GM23338 (cell line): ENCODE measurements at regions not wholly inside any gene's neighbourhood (a gene's known extent, or its start where the extent isn't known, plus 50 kb on each side); places are given as distances from the start of the nearest gene placed in this dataset.

Source experiments
- ATAC-seq: fragments of 200-7000 bp; cut with Tn5 transposase; 3 replicates; pipeline ENCODE4 v1.9.1; 2020
- DNase-seq: peaks from one replicate; pipeline ENCODE4 v3.0.0-alpha.2; 2015; ENCODE audit warnings: low spot score
- H2AFZ ChIP-seq: fragments of 200-600 bp; sonication (generic); 2 replicates; pipeline ENCODE4 v1.8.0; 2016; ENCODE audit warnings: antibody characterized with exemption, mild to moderate bottlenecking, moderate library complexity
- H3F3A ChIP-seq: fragments of 200-600 bp; sonication (generic); replicated peaks from 2 replicates; pipeline ENCODE4 v1.8.0; 2017; ENCODE audit warnings: antibody characterized with exemption, mixed run types, low read depth
- H3K27ac ChIP-seq: fragments of 200-600 bp; sonication (generic); 2 replicates; pipeline ENCODE4 v1.6.1; 2016; ENCODE audit warnings: low read depth
- H3K27me3 ChIP-seq: fragments of 200-600 bp; sonication (generic); 2 replicates; pipeline ENCODE4 v1.8.0; 2016; ENCODE audit warnings: mild to moderate bottlenecking, mixed run types, moderate library complexity; ENCODE audit not compliant: insufficient read depth
- H3K36me3 ChIP-seq: fragments of 200-600 bp; sonication (generic); 2 replicates; pipeline ENCODE4 v1.8.0; 2016; ENCODE audit warnings: mild to moderate bottlenecking; ENCODE audit not compliant: insufficient read depth
- H3K4me1 ChIP-seq: fragments of 200-600 bp; sonication (generic); 2 replicates; pipeline ENCODE4 v1.8.0; 2016; ENCODE audit warnings: mild to moderate bottlenecking, moderate library complexity; ENCODE audit not compliant: insufficient read depth
- H3K4me2 ChIP-seq: fragments of 200-600 bp; sonication (generic); 2 replicates; pipeline ENCODE4 v1.7.1; 2017; ENCODE audit warnings: mixed run types
- H3K4me3 ChIP-seq: fragments of 200-600 bp; sonication (generic); 2 replicates; pipeline ENCODE4 v1.6.1; 2016; ENCODE audit warnings: mixed run types
- H3K79me2 ChIP-seq: fragments of 200-600 bp; sonication (generic); replicated peaks from 2 replicates; pipeline ENCODE4 v1.8.0; 2017; ENCODE audit warnings: mild to moderate bottlenecking; ENCODE audit not compliant: insufficient read depth
- H3K9me2 ChIP-seq: fragments of 200-600 bp; sonication (generic); 2 replicates; pipeline ENCODE4 v1.8.0; 2017; ENCODE audit not compliant: insufficient read depth
- H4K20me1 ChIP-seq: fragments of 200-600 bp; sonication (generic); replicated peaks from 2 replicates; pipeline ENCODE4 v1.8.0; 2017; ENCODE audit warnings: mild to moderate bottlenecking; ENCODE audit not compliant: insufficient read depth
- H3K27ac Mint-ChIP-seq: 2 replicates; pipeline ENCODE4 v1.8.0; 2020; ENCODE audit warnings: inconsistent platforms, mild to moderate bottlenecking, moderate library complexity, mixed read lengths
- H3K27me3 Mint-ChIP-seq: 3 replicates; pipeline ENCODE4 v1.8.0; 2022; ENCODE audit warnings: low read depth, mild to moderate bottlenecking, moderate library complexity, mixed read lengths, inconsistent platforms; ENCODE audit not compliant: insufficient read depth, poor library complexity
- H3K36me3 Mint-ChIP-seq: 3 replicates; pipeline ENCODE4 v1.8.0; 2021; ENCODE audit warnings: low read depth, mild to moderate bottlenecking, inconsistent platforms, moderate library complexity, mixed read lengths
- H3K4me1 Mint-ChIP-seq: 3 replicates; pipeline ENCODE4 v1.8.0; 2020; ENCODE audit warnings: mild to moderate bottlenecking, inconsistent platforms, mixed read lengths
- H3K4me3 Mint-ChIP-seq: 3 replicates; pipeline ENCODE4 v1.8.0; 2021; ENCODE audit warnings: moderate library complexity, mild to moderate bottlenecking, inconsistent platforms, mixed read lengths
- H3K9me3 Mint-ChIP-seq: 3 replicates; pipeline ENCODE4 v1.8.0; 2020; ENCODE audit warnings: moderate library complexity, mild to moderate bottlenecking, inconsistent platforms, mixed read lengths
- CREB1 ChIP-seq: fragments of 250-450 bp; sonication (Bioruptor Pico); IDR thresholded peaks from 2 replicates; pipeline ENCODE4 v1.5.0; 2020; ENCODE audit warnings: low read depth, mild to moderate bottlenecking, moderate library complexity
- EZH2 ChIP-seq: fragments of 200-600 bp; sonication (generic); IDR thresholded peaks from one replicate; pipeline ENCODE4 v1.8.0; 2017; ENCODE audit warnings: antibody characterized with exemption, mild to moderate bottlenecking, low read depth; ENCODE audit not compliant: unreplicated experiment
- JUNB ChIP-seq: IDR thresholded peaks from one replicate; pipeline ENCODE4 v1.6.1; 2016; ENCODE audit warnings: antibody characterized with exemption; ENCODE audit not compliant: unreplicated experiment
- NANOG ChIP-seq: IDR thresholded peaks from 2 replicates; pipeline ENCODE4 v1.6.1; 2016; ENCODE audit warnings: antibody characterized with exemption, borderline replicate concordance
- POLR2AphosphoS5 ChIP-seq: IDR thresholded peaks from 2 replicates; pipeline ENCODE4 v1.6.1; 2016; ENCODE audit warnings: antibody characterized with exemption, low read depth
- REST ChIP-seq: IDR thresholded peaks from one replicate; pipeline ENCODE4 v1.6.1; 2018; ENCODE audit warnings: antibody characterized with exemption; ENCODE audit not compliant: unreplicated experiment
- STAT1 ChIP-seq: IDR thresholded peaks from one replicate; pipeline ENCODE4 v1.6.1; 2016; ENCODE audit warnings: antibody characterized with exemption; ENCODE audit not compliant: unreplicated experiment
- ZNF114 ChIP-seq: fragments of 250-450 bp; sonication (Bioruptor Pico); IDR thresholded peaks from 2 replicates; pipeline ENCODE4 v1.5.0; 2020; ENCODE audit warnings: mild to moderate bottlenecking, moderate library complexity
- ZNF331 ChIP-seq: fragments of 250-450 bp; sonication (Bioruptor Pico); IDR thresholded peaks from 2 replicates; pipeline ENCODE4 v1.5.0; 2020; ENCODE audit warnings: low read depth, mild to moderate bottlenecking, moderate library complexity
- ZNF462 ChIP-seq: fragments of 250-450 bp; sonication (Bioruptor Pico); IDR thresholded peaks from 2 replicates; pipeline ENCODE4 v1.5.0; 2020; ENCODE audit warnings: mild to moderate bottlenecking, moderate library complexity
- TF ChIP-seq, protein P1 (sequence below), 2 experiments: fragments of 200-600 bp in 1 of 2; sonication (generic) in 1 of 2; conservative IDR thresholded peaks; 2 replicates each; pipeline versions ENCODE4 v1.5.1 to v1.6.1; 2016 to 2017; ENCODE audit warnings: antibody characterized with exemption in 2 of 2, low read depth in 2 of 2, mild to moderate bottlenecking in 2 of 2, moderate library complexity in 1 of 2

DNA sequence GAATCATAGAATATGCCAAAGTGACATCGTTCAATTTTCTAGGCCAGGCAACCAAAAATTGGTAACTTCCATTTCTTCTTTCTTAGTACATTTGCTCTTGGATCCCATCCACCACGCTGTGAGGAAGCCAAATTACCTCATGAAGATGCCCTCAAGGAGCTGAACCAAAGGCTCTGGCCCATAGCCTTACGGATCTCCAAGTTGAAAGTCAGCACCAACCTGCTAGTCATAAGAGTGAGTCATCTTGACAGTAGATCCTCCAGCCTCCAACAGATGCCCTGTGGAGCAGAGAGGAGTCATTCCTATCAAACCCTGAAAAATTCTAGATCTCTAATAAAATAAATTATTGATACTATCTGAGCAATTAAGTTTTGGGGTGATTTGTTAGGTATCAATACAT, 322.5 kb upstream of the COL8A1 start:
- Histone ChIP-seq H3K27me3 (no peaks in the 10 kb centered on the region), H3K79me2 (no peaks in the 10 kb centered on the region), H3K27ac (no peak overlapping the region), H3K4me3 (no peak overlapping the region), H4K20me1 (no peaks in the 10 kb centered on the region), H3F3A (no peaks in the 10 kb centered on the region), H3K4me2 (no peak overlapping the region), H2AFZ (no peak overlapping the region), H3K9me2 (peaks cover 3% of the 10 kb centered on the region; the same call in 1 of the 2 replicates), H3K36me3 (no peaks in the 10 kb centered on the region), H3K4me1 (no peaks in the 10 kb centered on the region)
- no peak for TF ChIP-seq EZH2
- no peak for TF ChIP-seq NANOG
- TF ChIP-seq STAT1, result no peak
- no peak for TF ChIP-seq ZNF462 (CRISPR knock-in tag)
- peaks cover 12% of the 10 kb centered on the region; the same call in 2 of the 3 replicates for H3K9me3 Mint-ChIP-seq
- DNase-seq (no peak), ATAC-seq (no peak)
- no peak overlapping the region for H3K4me3 Mint-ChIP-seq
- H3K27me3 Mint-ChIP-seq, result no peaks in the 10 kb centered on the region
- H3K36me3 Mint-ChIP-seq, result peaks cover 3% of the 10 kb centered on the region; the same call in 1 of the 3 replicates
- H3K27ac Mint-ChIP-seq, result no peak overlapping the region
- no peaks in the 10 kb centered on the region for H3K4me1 Mint-ChIP-seq

DNA sequence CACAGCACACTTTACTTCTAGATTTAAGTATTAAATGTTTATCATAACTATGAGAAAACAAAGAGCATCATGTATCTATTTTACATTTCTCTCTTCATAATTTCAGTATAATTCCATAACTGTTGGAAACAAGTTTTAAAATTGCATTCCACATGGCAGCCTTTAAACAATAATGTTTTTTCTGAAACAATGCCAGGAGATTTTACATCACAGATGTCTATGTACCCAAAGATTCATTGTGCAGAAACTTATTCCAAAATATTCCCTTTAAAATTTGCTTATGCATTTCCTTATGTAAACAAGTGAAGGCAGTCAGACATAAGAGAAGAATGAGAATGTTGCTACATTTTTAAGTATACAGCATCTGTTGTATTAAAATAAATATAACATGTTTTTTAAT, 324.9 kb upstream of the COL8A1 start:
- Histone ChIP-seq H2AFZ (no peak overlapping the region), H3K36me3 (no peaks in the 10 kb centered on the region; the same call in 1 of the 2 replicates), H3F3A (no peaks in the 10 kb centered on the region), H3K79me2 (no peaks in the 10 kb centered on the region), H3K27me3 (no peaks in the 10 kb centered on the region), H3K4me2 (no peak overlapping the region), H3K9me2 (peaks cover 3% of the 10 kb centered on the region; the same call in 1 of the 2 replicates), H3K4me1 (no peaks in the 10 kb centered on the region), H3K27ac (no peak overlapping the region), H3K4me3 (no peak overlapping the region), H4K20me1 (no peaks in the 10 kb centered on the region)
- no peaks in the 10 kb centered on the region for H3K27me3 Mint-ChIP-seq
- DNase-seq, result no peak
- no peaks in the 10 kb centered on the region for H3K4me1 Mint-ChIP-seq
- H3K4me3 Mint-ChIP-seq, result no peak overlapping the region
- peaks cover 28% of the 10 kb centered on the region for H3K9me3 Mint-ChIP-seq
- no peak for ATAC-seq
- H3K36me3 Mint-ChIP-seq, result peaks cover 4% of the 10 kb centered on the region; the same call in 2 of the 3 replicates
- no peak overlapping the region for H3K27ac Mint-ChIP-seq
- no peak for TF ChIP-seq REST
- TF ChIP-seq ZNF114 (CRISPR knock-in tag), result no peak
- TF ChIP-seq CREB1 (CRISPR knock-in tag), result no peak
- TF ChIP-seq STAT1, result no peak
- no peak for TF ChIP-seq JUNB
- no peak for TF ChIP-seq ZNF331
- no peak for TF ChIP-seq NANOG
- TF ChIP-seq EZH2, result no peak
- TF ChIP-seq POLR2AphosphoS5, result no peak
- TF ChIP-seq, protein P1, sequence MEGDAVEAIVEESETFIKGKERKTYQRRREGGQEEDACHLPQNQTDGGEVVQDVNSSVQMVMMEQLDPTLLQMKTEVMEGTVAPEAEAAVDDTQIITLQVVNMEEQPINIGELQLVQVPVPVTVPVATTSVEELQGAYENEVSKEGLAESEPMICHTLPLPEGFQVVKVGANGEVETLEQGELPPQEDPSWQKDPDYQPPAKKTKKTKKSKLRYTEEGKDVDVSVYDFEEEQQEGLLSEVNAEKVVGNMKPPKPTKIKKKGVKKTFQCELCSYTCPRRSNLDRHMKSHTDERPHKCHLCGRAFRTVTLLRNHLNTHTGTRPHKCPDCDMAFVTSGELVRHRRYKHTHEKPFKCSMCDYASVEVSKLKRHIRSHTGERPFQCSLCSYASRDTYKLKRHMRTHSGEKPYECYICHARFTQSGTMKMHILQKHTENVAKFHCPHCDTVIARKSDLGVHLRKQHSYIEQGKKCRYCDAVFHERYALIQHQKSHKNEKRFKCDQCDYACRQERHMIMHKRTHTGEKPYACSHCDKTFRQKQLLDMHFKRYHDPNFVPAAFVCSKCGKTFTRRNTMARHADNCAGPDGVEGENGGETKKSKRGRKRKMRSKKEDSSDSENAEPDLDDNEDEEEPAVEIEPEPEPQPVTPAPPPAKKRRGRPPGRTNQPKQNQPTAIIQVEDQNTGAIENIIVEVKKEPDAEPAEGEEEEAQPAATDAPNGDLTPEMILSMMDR (conservative IDR thresholded peaks at IDR 0.05; ENCODE audit: low read depth in 2 of 2), result no peak
